Keratinocyte (primary cell): ENCODE measurements at regions not wholly inside any gene's neighbourhood (a gene's known extent, or its start where the extent isn't known, plus 50 kb on each side); places are given as distances from the start of the nearest gene placed in this dataset.

Experiments
- DNase-seq: peaks from one replicate; pipeline ENCODE4 v3.0.0-alpha.2; 2011; ENCODE audit warnings: low read depth, missing footprints, low spot score
- FAIRE-seq: peaks from 2 replicates; lab custom pipeline; 2011; peaks lifted over from hg19 to GRCh38; lab: Jason Lieb, UNC
- H2AFZ ChIP-seq: 2 replicates; pipeline ENCODE4 v1.6.0; 2012; ENCODE audit warnings: low read length, control low read depth, inconsistent platforms; ENCODE audit not compliant: control insufficient read depth
- H3K27ac ChIP-seq: 2 replicates; pipeline ENCODE4 v1.5.1; 2011; ENCODE audit warnings: low read length; ENCODE audit not compliant: control insufficient read depth, insufficient read depth
- H3K27me3 ChIP-seq: 3 replicates; pipeline ENCODE4 v1.6.0; 2011; ENCODE audit warnings: low read length; ENCODE audit not compliant: control insufficient read depth, insufficient read depth; ENCODE audit errors: extremely low read depth
- H3K36me3 ChIP-seq, 2 experiments: 2 replicates in 1 of 2; 3 replicates in 1 of 2; pipeline ENCODE4 v1.5.1; 2011; ENCODE audit warnings: low read length in 2 of 2, mild to moderate bottlenecking in 1 of 2; ENCODE audit not compliant: control insufficient read depth in 2 of 2, insufficient read depth in 2 of 2; ENCODE audit errors: extremely low read depth in 1 of 2
- H3K4me1 ChIP-seq: 3 replicates; pipeline ENCODE4 v1.5.1; 2011; ENCODE audit warnings: low read length; ENCODE audit not compliant: control insufficient read depth, insufficient read depth; ENCODE audit errors: extremely low read depth
- H3K4me2 ChIP-seq: 3 replicates; pipeline ENCODE4 v1.6.0; 2011; ENCODE audit warnings: low read depth, low read length; ENCODE audit not compliant: control insufficient read depth, insufficient read depth; ENCODE audit errors: extremely low read depth
- H3K4me3 ChIP-seq, 3 experiments: fragments of 200-600 bp in 1 of 3; sonication (generic) in 1 of 3; 2 replicates in 2 of 3; 3 replicates in 1 of 3; pipeline ENCODE4 v1.5.1; 2011 to 2016; ENCODE audit warnings: low read length in 3 of 3, mild to moderate bottlenecking in 3 of 3, control low read depth in 2 of 3, inconsistent platforms in 1 of 3, low read depth in 1 of 3, mixed read lengths in 1 of 3, mixed run types in 1 of 3, moderate library complexity in 1 of 3; ENCODE audit not compliant: control insufficient read depth in 2 of 3, insufficient read depth in 2 of 3; ENCODE audit errors: extremely low read depth in 1 of 3
- H3K79me2 ChIP-seq: 2 replicates; pipeline ENCODE4 v1.6.0; 2012; ENCODE audit warnings: low read length; ENCODE audit not compliant: control insufficient read depth, insufficient read depth
- H3K9ac ChIP-seq: 3 replicates; pipeline ENCODE4 v1.6.0; 2011; ENCODE audit warnings: low read length; ENCODE audit not compliant: control insufficient read depth, insufficient read depth; ENCODE audit errors: extremely low read depth
- H3K9me1 ChIP-seq: 3 replicates; pipeline ENCODE4 v1.6.0; 2011; ENCODE audit warnings: low read length; ENCODE audit not compliant: control insufficient read depth, insufficient read depth; ENCODE audit errors: extremely low read depth
- H3K9me3 ChIP-seq: 2 replicates; pipeline ENCODE4 v1.5.1; 2012; ENCODE audit warnings: low read depth, low read length; ENCODE audit not compliant: control insufficient read depth
- H4K20me1 ChIP-seq: 3 replicates; pipeline ENCODE4 v1.6.0; 2011; ENCODE audit warnings: low read length; ENCODE audit not compliant: control insufficient read depth, insufficient read depth; ENCODE audit errors: extremely low read depth
- EZH2 ChIP-seq: IDR thresholded peaks from one replicate; pipeline ENCODE4 v1.6.1; 2012; ENCODE audit warnings: inconsistent platforms, mild to moderate bottlenecking, low read length, moderate library complexity
- dilution Hi-C: fragments of 300-500 bp; cut with MboI; formaldehyde crosslinking; loops from one replicate; pipeline ENCODE4 v1.7.0; 2020; ENCODE audit warnings: low sequenced_read_pairs; ENCODE audit not compliant: extremely low pct_ligation_motif_present
- TF ChIP-seq, protein P1 (sequence below), 3 experiments: IDR thresholded peaks in 1 of 3; conservative IDR thresholded peaks in 1 of 3; optimal IDR thresholded peaks in 1 of 3; 2 replicates in 2 of 3; 3 replicates in 1 of 3; pipeline versions ENCODE3 to v1.5.1; 2011; ENCODE audit warnings: low read length in 3 of 3, mild to moderate bottlenecking in 3 of 3, moderate library complexity in 2 of 3, control low read depth in 1 of 3, inconsistent platforms in 1 of 3; ENCODE audit not compliant: insufficient read depth in 2 of 3; ENCODE audit errors: extremely low read depth in 1 of 3

GRCh38 chr2:59756150-59756549 is 797.3 kb downstream of the BCL11A start:
- Histone ChIP-seq H3K27me3 (no peaks in the 10 kb centered on the region), H3K4me3 (no peak overlapping the region), H3K36me3 (no peaks in the 10 kb centered on the region), H3K4me1 (no peaks in the 10 kb centered on the region), H3K4me2 (no peak overlapping the region), H2AFZ (no peak overlapping the region), H3K9me3 (no peaks in the 10 kb centered on the region), H4K20me1 (no peaks in the 10 kb centered on the region), H3K9ac (no peak overlapping the region), H3K9me1 (no peaks in the 10 kb centered on the region), H3K79me2 (no peaks in the 10 kb centered on the region), H3K27ac (no peak overlapping the region)
- TF ChIP-seq, protein P1, sequence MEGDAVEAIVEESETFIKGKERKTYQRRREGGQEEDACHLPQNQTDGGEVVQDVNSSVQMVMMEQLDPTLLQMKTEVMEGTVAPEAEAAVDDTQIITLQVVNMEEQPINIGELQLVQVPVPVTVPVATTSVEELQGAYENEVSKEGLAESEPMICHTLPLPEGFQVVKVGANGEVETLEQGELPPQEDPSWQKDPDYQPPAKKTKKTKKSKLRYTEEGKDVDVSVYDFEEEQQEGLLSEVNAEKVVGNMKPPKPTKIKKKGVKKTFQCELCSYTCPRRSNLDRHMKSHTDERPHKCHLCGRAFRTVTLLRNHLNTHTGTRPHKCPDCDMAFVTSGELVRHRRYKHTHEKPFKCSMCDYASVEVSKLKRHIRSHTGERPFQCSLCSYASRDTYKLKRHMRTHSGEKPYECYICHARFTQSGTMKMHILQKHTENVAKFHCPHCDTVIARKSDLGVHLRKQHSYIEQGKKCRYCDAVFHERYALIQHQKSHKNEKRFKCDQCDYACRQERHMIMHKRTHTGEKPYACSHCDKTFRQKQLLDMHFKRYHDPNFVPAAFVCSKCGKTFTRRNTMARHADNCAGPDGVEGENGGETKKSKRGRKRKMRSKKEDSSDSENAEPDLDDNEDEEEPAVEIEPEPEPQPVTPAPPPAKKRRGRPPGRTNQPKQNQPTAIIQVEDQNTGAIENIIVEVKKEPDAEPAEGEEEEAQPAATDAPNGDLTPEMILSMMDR (optimal IDR thresholded peaks at IDR 0.05 in 1 of 3, IDR thresholded peaks at IDR 0.05 in 1 of 3, conservative IDR thresholded peaks at IDR 0.05 in 1 of 3; ENCODE audit: extremely low read depth in 1 of 3, insufficient read depth in 2 of 3, low read length in 3 of 3) = no peak
- TF ChIP-seq EZH2 = no peak
- FAIRE-seq (no peak), DNase-seq (no peak)
- dilution Hi-C loops = no loop called here

DNA sequence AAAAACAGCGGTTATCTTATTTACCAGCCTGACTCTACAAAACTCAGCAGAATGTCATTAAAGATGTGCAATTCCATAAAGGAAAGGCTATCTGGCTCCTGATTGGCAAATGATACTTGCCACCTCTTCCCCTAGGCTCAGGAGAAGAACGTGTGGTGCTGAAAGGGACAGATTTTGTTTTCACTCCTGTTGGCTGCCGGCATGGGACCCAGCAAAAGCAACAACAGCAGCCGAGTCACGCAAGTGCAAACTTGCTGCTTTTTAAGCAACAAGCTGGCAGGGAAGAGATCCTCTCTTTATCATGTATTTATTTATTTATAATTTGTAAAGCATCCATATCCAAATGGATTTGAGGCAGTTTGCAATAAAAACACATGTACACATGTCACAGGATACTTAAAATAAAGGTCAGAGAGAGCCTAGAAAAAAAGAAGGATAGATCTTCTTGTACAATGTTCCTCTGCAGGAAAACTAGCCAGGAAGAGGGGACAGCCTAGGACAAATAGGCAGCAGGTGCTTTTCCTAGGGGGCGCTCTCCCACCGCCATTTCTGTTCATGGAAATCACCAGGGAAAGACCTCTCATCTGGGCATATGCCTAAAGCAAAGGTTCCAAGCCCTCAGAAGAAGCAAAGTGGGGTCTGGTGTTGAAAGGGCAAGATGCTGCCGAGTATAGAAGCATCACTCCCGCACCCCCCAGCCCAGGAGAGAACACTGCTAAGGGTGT is 799.3 kb downstream of the BCL11A start:
- no peak for FAIRE-seq
- DNase-seq = no peak
- H3K79me2 ChIP-seq = no peaks in the 10 kb centered on the region
- H3K27me3 ChIP-seq = no peaks in the 10 kb centered on the region
- no peak overlapping the region for H3K27ac ChIP-seq
- no peaks in the 10 kb centered on the region for H3K9me1 ChIP-seq
- H4K20me1 ChIP-seq = no peaks in the 10 kb centered on the region
- no peaks in the 10 kb centered on the region for H3K36me3 ChIP-seq
- H2AFZ ChIP-seq = no peak overlapping the region
- no peaks in the 10 kb centered on the region for H3K9me3 ChIP-seq
- H3K4me3 ChIP-seq = no peak overlapping the region
- TF ChIP-seq EZH2 = no peak
- TF ChIP-seq, protein P1 (optimal IDR thresholded peaks at IDR 0.05 in 1 of 3, IDR thresholded peaks at IDR 0.05 in 1 of 3, conservative IDR thresholded peaks at IDR 0.05 in 1 of 3; ENCODE audit: extremely low read depth in 1 of 3, insufficient read depth in 2 of 3, low read length in 3 of 3) = peak in 1 of 3 experiments; percentile 12
- dilution Hi-C loops = no loop called here
- no peaks in the 10 kb centered on the region for H3K4me1 ChIP-seq
- no peak overlapping the region for H3K4me2 ChIP-seq
- H3K9ac ChIP-seq = no peak overlapping the region
